ENCODE measurements at regions not wholly inside any gene's neighbourhood (a gene's known extent, or its start where the extent isn't known, plus 50 kb on each side); places are given as distances from the start of the nearest gene placed in this dataset.

GRCh38 chr1:93815366-93816110, 63.5 kb downstream of the DNTTIP2 start:
- no peak for DNase-seq

DNA sequence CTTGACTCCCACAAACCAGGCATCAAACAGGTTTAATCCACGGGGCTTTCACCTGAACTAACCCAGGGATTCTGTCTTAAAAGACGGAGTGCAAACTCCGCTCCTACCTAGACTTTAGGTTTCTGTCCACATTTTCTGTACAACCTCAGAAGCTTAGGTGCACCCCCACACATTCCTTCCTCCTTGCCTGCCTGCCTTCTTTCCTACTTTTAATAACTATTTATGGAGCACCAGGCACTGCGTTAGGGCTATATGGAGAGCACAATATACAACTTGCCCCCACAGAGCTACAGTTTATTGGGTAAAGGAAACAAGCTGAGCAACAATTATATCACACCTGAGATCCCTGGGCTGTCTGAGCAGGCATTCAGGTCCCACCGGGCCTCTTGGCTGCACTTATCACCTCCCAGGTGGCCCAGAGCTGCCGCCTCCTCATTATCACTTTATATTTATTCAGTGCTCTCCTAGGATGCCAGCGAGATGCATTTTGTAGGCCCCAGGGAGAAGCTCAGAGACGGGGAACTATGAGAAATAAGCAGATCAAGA, 64.1 kb downstream of the DNTTIP2 start:
- no peak for DNase-seq

DNA sequence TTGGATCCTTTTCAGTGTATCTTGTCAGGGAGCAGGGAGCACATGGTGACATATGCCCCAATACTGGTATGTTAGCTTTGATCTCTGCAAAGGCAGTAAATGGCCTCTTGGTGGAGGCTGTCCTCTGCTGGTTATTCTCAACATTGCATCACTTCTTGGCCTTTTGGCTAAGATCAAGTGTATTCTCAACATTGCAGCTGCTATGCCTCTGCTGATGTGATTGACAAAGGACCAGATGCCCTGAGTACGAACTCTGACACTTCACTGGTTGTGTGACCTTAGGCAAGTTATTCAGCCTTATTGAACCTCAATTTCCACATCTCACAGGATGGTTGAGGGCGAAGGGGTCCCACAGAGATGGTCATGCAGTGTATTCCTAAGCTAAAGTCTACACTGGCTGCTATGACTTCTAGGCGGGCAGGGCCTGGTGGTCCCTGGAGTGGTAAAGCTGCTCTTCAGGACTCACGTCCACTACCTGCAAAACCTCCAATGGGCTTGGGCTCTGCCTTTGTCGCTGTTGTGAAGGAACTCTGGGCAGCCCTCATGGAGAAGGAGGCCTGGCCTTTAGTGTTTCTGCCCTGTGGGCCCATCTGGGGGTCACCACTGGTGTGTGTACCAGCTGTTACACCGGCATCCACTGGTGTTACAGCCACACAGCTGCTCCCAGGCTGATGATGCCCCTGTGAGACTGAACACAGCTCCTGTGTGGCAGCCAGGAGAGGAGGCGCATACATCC, 64.8 kb downstream of the DNTTIP2 start:
- peak; percentile 12 for DNase-seq

- no peak for DNase-seq
Observed at GRCh38 chr1:93813076-93813475, 65.9 kb downstream of the DNTTIP2 start.

GRCh38 chr1:93811326-93812065, 67.5 kb downstream of the DNTTIP2 start:
- no peak for DNase-seq

- DNase-seq: no peak
Observed at GRCh38 chr1:93810316-93810715, 68.7 kb downstream of the DNTTIP2 start.

DNA sequence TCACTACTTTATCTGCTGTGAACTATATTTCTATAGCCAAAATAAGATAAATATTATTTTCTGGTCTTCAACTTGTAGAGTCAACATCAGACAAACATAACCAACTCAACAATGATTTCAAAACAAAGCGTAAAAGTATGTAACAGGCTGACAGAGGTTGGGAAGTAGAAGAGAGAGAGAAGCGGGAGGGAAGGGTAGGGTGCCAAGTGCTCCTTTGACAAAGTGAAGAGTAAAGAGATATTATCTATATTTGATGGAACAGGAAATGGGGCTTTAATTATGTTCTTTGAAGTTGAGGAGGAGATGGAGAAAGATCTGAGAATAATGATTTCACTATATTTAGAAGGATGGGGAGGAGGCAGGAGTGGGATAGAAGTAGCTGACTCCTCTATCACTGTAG, 70.1 kb downstream of the DNTTIP2 start:
- DNase-seq: no peak

DNA sequence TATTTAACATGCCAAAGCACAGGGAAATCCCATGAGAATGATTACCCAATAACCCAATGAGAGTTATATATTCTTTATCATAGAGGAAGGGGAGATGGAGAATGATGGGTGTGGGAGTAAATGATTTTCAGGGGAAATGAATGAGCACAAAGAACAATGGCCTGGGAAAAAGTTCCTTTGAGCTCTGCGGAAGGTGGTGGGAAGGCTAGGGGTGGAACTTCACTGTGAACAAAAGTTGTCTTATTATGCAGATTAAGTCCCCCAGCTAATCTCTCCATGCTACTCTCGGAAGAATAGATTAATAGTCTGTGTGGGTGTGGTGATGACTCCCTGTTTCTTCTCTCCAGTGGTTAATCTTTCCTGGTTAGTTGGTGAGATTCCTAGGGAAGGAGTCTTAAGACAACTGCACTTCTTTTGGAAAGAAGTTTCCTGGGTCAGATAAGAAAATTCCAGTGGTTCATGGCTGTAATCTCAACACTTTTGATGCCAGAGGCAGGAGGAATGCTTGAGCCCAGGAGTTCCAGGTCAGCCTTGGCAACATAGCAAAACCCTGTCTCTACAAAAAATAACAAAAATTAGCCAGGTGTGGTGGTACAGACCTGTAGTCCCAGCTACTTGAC, 71.6 kb downstream of the DNTTIP2 start:
- no peak for DNase-seq

GRCh38 chr1:93805027-93805610, 73.9 kb downstream of the DNTTIP2 start:
- no peak for DNase-seq

GRCh38 chr1:93804412-93804811, 74.6 kb downstream of the DNTTIP2 start:
- no peak for DNase-seq

DNA sequence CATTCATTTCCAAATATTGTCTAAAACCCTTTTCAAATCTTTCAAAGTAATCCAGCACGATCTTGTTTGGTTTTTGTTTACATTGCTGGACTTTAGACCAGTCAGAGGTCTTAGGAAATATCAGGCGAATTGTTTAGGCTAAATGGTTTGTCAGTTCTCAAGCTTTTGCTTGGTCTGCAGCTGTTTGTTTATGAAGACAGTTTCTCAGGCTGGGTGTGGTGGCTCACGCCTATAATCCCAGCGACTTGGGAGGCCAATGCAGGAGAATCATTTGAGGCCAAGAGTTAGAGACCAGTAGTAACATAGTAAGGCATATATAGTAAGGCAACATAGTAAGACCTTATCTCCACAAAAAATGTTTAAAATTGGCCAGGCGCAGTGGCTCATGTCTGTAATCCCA, 77.5 kb downstream of the DNTTIP2 start:
- no peak for DNase-seq

- no peak for DNase-seq
Observed at GRCh38 chr1:93800856-93801255, 78.2 kb downstream of the DNTTIP2 start.

GRCh38 chr1:93798291-93798690, 80.7 kb downstream of the DNTTIP2 start:
- no peak for DNase-seq

DNA sequence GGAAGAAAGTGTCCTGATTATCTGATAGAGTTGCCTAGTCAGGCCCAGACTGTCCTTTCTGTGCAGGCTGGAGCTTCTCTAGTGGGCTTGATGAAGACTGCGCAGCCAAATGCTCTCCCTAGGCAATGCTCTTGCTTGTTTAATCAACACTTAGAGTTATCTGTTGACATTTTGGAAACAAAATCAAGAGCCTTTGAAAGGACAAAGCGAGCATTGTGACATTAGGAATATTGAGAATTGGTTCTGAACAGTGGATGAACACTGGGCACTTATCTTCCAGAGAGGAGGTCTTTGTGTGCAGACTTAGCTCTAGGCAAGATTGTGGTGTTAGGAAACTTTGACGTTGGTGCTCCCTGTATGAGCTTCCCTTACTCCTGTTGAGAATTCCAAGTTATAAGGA, 94.5 kb downstream of the DNTTIP2 start:
- no peak for DNase-seq

- DNase-seq: no peak
Observed at GRCh38 chr1:93783876-93784275, 95.1 kb downstream of the DNTTIP2 start.

DNA sequence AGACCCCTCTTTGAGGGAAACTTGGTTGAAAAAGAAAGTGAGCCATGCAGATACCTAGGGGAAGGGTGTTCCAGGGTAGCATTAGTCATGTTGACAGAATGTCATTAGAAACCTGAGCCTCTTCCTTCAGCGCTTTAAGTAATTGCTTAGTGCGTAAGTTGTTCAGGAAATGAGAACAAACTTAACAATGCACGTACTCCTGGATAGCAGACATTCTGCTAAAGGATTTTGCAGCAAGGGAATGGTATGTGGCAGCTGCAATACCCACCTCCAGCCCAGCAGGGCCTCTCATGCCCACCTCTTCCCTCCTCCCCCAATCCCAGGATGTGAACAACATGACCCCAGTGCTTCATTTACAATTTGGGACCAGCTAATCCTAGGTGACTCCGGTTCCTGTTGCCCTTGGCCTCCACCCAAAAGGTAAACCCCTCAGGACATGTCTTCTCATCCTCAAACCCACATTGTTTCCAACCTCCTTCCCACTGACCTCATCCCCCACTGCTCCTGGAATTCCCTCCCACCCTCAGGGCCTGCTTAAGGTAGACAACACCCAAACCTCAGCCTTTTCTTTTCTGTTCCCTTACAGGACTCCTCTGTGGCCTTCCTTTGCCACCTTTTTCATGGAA, 98.0 kb upstream of the BCAR3 start:
- DNase-seq: no peak

GRCh38 chr1:93778457-93778856, 96.8 kb upstream of the BCAR3 start:
- no peak for DNase-seq

DNA sequence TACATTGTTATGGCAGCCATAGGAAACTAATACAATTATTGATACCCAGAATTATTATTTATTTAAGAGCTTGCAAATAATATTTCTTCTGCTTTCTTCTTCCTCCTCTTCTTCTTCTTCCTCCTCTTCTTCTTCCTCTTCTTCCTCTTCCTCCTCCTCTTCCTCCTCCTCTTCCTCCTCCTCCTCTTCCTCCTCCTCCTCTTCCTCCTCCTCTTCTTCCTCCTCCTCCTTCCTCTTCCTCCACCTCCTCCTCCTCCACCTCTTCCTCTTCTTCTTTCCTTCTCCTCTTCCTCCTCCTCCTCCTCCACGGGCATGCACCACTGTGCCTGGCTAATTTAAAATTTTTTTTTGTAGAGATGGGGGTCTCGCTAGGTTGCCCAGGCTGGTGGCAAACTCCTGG, 95.6 kb upstream of the BCAR3 start:
- no peak for DNase-seq

- no peak for DNase-seq
Observed at GRCh38 chr1:93776728-93777127, 95.1 kb upstream of the BCAR3 start.

DNA sequence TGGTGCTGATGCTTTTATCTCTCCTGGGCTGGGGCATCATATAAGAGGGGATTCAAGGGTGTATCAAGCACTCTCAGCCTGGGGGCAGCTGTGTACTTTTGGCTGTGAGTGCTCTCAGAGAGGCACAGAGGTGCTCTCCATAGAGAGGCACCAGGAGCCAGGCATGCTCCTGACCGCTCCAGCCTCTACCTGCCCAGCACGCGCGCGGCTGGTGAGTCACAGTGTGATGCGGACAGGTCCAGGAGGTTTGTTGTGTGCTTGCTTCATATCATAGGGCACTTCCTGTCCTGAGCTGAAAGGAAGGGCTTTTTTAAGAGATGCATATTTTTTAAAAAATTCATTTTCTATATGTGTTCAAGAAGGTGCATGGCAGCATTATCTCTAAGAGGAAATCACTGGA, 93.6 kb upstream of the BCAR3 start:
- DNase-seq: no peak

GRCh38 chr1:93774707-93775106, 93.1 kb upstream of the BCAR3 start:
- DNase-seq: no peak
